ENCODE measurements at regions not wholly inside any gene's neighbourhood (a gene's known extent, or its start where the extent isn't known, plus 50 kb on each side); places are given as distances from the start of the nearest gene placed in this dataset.

DNA sequence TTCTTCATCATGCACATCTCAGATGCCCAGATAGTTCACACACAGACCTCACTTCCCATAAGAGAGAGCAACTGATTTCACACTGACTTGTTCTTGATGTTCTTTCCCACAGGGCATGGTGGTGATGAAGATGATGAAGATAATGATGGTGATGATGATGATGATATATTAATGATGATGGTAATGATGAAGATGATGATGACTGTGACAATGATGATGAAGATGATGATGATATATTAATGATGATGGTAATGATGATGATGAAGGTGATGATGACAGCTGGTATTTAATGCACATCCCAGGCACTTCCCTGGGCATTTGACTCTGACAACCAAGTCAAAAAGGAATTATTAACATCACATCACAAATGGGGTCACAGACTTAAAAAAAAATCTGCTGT lies 225.2 kb downstream of the MAF start:
- BruUV-seq (replicated peaks), result no TSS peak
- H3K4me3 ChIP-seq (ENCODE audit: low read depth in 2 of 2, low read length in 2 of 2), result no peak overlapping the region
- H3K9me3 ChIP-seq (ENCODE audit: control insufficient read depth, insufficient read depth, low read depth, low read length), result no peaks in the 10 kb centered on the region
- ChIA-PET CTCF (no interaction called here), POLR2A (no interaction called here)
- no peaks in the 10 kb centered on the region for H3K36me3 ChIP-seq (ENCODE audit: control insufficient read depth, insufficient read depth, low read length)
- no peak for DNase-seq (ENCODE audit: low read depth, low spot score)
- no peak overlapping the region for H3K27ac ChIP-seq (ENCODE audit: low read length)
- TF ChIP-seq, protein P1, sequence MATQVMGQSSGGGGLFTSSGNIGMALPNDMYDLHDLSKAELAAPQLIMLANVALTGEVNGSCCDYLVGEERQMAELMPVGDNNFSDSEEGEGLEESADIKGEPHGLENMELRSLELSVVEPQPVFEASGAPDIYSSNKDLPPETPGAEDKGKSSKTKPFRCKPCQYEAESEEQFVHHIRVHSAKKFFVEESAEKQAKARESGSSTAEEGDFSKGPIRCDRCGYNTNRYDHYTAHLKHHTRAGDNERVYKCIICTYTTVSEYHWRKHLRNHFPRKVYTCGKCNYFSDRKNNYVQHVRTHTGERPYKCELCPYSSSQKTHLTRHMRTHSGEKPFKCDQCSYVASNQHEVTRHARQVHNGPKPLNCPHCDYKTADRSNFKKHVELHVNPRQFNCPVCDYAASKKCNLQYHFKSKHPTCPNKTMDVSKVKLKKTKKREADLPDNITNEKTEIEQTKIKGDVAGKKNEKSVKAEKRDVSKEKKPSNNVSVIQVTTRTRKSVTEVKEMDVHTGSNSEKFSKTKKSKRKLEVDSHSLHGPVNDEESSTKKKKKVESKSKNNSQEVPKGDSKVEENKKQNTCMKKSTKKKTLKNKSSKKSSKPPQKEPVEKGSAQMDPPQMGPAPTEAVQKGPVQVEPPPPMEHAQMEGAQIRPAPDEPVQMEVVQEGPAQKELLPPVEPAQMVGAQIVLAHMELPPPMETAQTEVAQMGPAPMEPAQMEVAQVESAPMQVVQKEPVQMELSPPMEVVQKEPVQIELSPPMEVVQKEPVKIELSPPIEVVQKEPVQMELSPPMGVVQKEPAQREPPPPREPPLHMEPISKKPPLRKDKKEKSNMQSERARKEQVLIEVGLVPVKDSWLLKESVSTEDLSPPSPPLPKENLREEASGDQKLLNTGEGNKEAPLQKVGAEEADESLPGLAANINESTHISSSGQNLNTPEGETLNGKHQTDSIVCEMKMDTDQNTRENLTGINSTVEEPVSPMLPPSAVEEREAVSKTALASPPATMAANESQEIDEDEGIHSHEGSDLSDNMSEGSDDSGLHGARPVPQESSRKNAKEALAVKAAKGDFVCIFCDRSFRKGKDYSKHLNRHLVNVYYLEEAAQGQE (IDR thresholded peaks at IDR 0.05; ENCODE audit: insufficient read depth in 1 of 2, low read depth in 2 of 2, low read length in 1 of 2), result no peak
- TF ChIP-seq POLR2AphosphoS5 (IDR thresholded peaks at IDR 0.05; ENCODE audit: low read depth, low read length), result no peak
- no peak for TF ChIP-seq SIN3A (IDR thresholded peaks at IDR 0.05; ENCODE audit: borderline replicate concordance, insufficient read depth, low read depth, low read length)
- TF ChIP-seq CTCF (IDR thresholded peaks at IDR 0.05), result no peak
- no peak for TF ChIP-seq TCF7L2 (IDR thresholded peaks at IDR 0.05; ENCODE audit: low read depth, low read length)
- no peaks in the 10 kb centered on the region for H3K4me1 ChIP-seq (ENCODE audit: control insufficient read depth, insufficient read depth, low read length)
- ATAC-seq, result no peak
- no peaks in the 10 kb centered on the region for H3K27me3 ChIP-seq (ENCODE audit: control insufficient read depth, insufficient read depth, low read length)
- intact Hi-C loops (cut with micrococcal nuclease; ENCODE audit: unreplicated experiment), result no loop called here
- in situ Hi-C loops (cut with HindIII; ENCODE audit: low pct_unique_long_range_greater_than_20kb, low sequenced_read_pairs), result no loop called here

GRCh38 chr16:79372503-79373184 lies 227.9 kb downstream of the MAF start:
- no peak for ATAC-seq

More at GRCh38 chr16:79372503-79373184, 227.9 kb downstream of the MAF start:
- H3K36me3 ChIP-seq (ENCODE audit: control insufficient read depth, insufficient read depth, low read length), result no peaks in the 10 kb centered on the region
- POLR2A ChIA-PET, result no interaction called here
- H3K4me1 ChIP-seq (ENCODE audit: control insufficient read depth, insufficient read depth, low read length), result no peaks in the 10 kb centered on the region
- H3K27me3 ChIP-seq (ENCODE audit: control insufficient read depth, insufficient read depth, low read length), result no peaks in the 10 kb centered on the region
- in situ Hi-C loops (cut with HindIII; ENCODE audit: low pct_unique_long_range_greater_than_20kb, low sequenced_read_pairs) (no loop called here), intact Hi-C loops (cut with micrococcal nuclease; ENCODE audit: unreplicated experiment) (no loop called here)
- no peak for DNase-seq (ENCODE audit: low read depth, low spot score)
- CTCF ChIA-PET, result interaction anchor here (0.6 kb wide), 1 partner anchor 521 kb away, joined by 5 read pairs; no protein-coding TSS in a partner anchor
- BruUV-seq (replicated peaks), result no TSS peak
- H3K27ac ChIP-seq (ENCODE audit: low read length), result no peak overlapping the region
- TF ChIP-seq, protein P1 (IDR thresholded peaks at IDR 0.05; ENCODE audit: insufficient read depth in 1 of 2, low read depth in 2 of 2, low read length in 1 of 2), result no peak
- TF ChIP-seq SIN3A (IDR thresholded peaks at IDR 0.05; ENCODE audit: borderline replicate concordance, insufficient read depth, low read depth, low read length) (no peak), TCF7L2 (IDR thresholded peaks at IDR 0.05; ENCODE audit: low read depth, low read length) (no peak), POLR2AphosphoS5 (IDR thresholded peaks at IDR 0.05; ENCODE audit: low read depth, low read length) (no peak), CTCF (IDR thresholded peaks at IDR 0.05) (no peak)
- H3K9me3 ChIP-seq (ENCODE audit: control insufficient read depth, insufficient read depth, low read depth, low read length), result no peaks in the 10 kb centered on the region
- no peak overlapping the region for H3K4me3 ChIP-seq (ENCODE audit: low read depth in 2 of 2, low read length in 2 of 2)
